Panc1 (cell line): ENCODE measurements at regions not wholly inside any gene's neighbourhood (a gene's known extent, or its start where the extent isn't known, plus 50 kb on each side); places are given as distances from the start of the nearest gene placed in this dataset.

Experiments used
- ATAC-seq: fragments of 200-7000 bp; cut with Tn5 transposase; 2 replicates; pipeline ENCODE4 v1.9.1; 2020; ENCODE audit warnings: mild to moderate bottlenecking, moderate library complexity
- BruUV-seq: library from RNA; stranded (reverse); fragments of 400-500 nt; replicated peaks from 2 replicates; lab custom pipeline; 2021; lab: Mats Ljungman, UMichigan
- CTCF ChIA-PET: fragments of 300-600 bp; sonication (Branson Sonifier 250); formaldehyde crosslinking; loops from one replicate; lab custom pipeline; 2022; ENCODE audit warnings: antibody characterized with exemption; lab: Charles Lee
- POLR2A ChIA-PET: fragments of 300-600 bp; sonication (Branson Sonifier 250); formaldehyde crosslinking; loops from one replicate; lab custom pipeline; 2022; ENCODE audit warnings: antibody characterized with exemption; lab: Charles Lee
- DNase-seq: peaks from one replicate; pipeline ENCODE4 v3.0.0-alpha.2; 2010; ENCODE audit warnings: low read depth, low spot score
- H3K27ac ChIP-seq: 2 replicates; pipeline ENCODE4 v1.5.1; 2011; ENCODE audit warnings: mild to moderate bottlenecking, low read length, inconsistent platforms
- H3K27me3 ChIP-seq: fragments of 200-500 bp; sonication (Bioruptor generic); 2 replicates; pipeline ENCODE4 v1.6.0; 2014; ENCODE audit warnings: low read length, inconsistent platforms; ENCODE audit not compliant: control insufficient read depth, insufficient read depth
- H3K36me3 ChIP-seq: fragments of 200-500 bp; sonication (Bioruptor generic); 2 replicates; pipeline ENCODE4 v1.5.1; 2014; ENCODE audit warnings: inconsistent platforms, mild to moderate bottlenecking, low read length, moderate library complexity; ENCODE audit not compliant: control insufficient read depth, insufficient read depth
- H3K4me1 ChIP-seq: 2 replicates; pipeline ENCODE4 v1.5.1; 2011; ENCODE audit warnings: inconsistent platforms, mild to moderate bottlenecking, low read length, moderate library complexity; ENCODE audit not compliant: control insufficient read depth, insufficient read depth
- H3K4me3 ChIP-seq, 2 experiments: 2 replicates each; pipeline ENCODE4 v1.5.1; 2011 to 2012; ENCODE audit warnings: low read depth in 2 of 2, low read length in 2 of 2, mild to moderate bottlenecking in 2 of 2, inconsistent platforms in 1 of 2, moderate library complexity in 1 of 2
- H3K9me3 ChIP-seq: fragments of 200-500 bp; sonication (Bioruptor generic); 2 replicates; pipeline ENCODE4 v1.5.1; 2014; ENCODE audit warnings: low read depth, mild to moderate bottlenecking, inconsistent platforms, low read length, moderate library complexity; ENCODE audit not compliant: control insufficient read depth, insufficient read depth
- CTCF ChIP-seq: fragments of 450-650 bp; IDR thresholded peaks from 2 replicates; pipeline ENCODE4 v1.5.1; 2017; ENCODE audit warnings: mild to moderate bottlenecking
- POLR2AphosphoS5 ChIP-seq: IDR thresholded peaks from 2 replicates; pipeline ENCODE4 v1.6.1; 2012; ENCODE audit warnings: mild to moderate bottlenecking, low read depth, low read length, moderate library complexity
- REST ChIP-seq, 2 experiments: IDR thresholded peaks; 2 replicates each; pipeline ENCODE4 v1.6.1; 2011 to 2012; ENCODE audit warnings: low read depth in 2 of 2, control low read depth in 1 of 2, low read length in 1 of 2, mild to moderate bottlenecking in 1 of 2, moderate library complexity in 1 of 2; ENCODE audit not compliant: insufficient read depth in 1 of 2
- SIN3A ChIP-seq: IDR thresholded peaks from 2 replicates; pipeline ENCODE4 v1.6.1; 2012; ENCODE audit warnings: low read depth, mild to moderate bottlenecking, low read length, moderate library complexity, borderline replicate concordance; ENCODE audit not compliant: insufficient read depth
- TCF7L2 ChIP-seq: IDR thresholded peaks from 2 replicates; pipeline ENCODE4 v1.6.1; 2011; ENCODE audit warnings: mild to moderate bottlenecking, low read depth, low read length, inconsistent platforms
- in situ Hi-C: cut with HindIII; loops from 2 replicates; pipeline ENCODE4 v1.10.0; 2016; ENCODE audit warnings: low sequenced_read_pairs, low pct_unique_long_range_greater_than_20kb
- intact Hi-C: fragments of 100-400 bp; cut with micrococcal nuclease; formaldehyde crosslinking; loops from one replicate; pipeline ENCODE4 v1.10.0; 2022; ENCODE audit not compliant: unreplicated experiment

DNA sequence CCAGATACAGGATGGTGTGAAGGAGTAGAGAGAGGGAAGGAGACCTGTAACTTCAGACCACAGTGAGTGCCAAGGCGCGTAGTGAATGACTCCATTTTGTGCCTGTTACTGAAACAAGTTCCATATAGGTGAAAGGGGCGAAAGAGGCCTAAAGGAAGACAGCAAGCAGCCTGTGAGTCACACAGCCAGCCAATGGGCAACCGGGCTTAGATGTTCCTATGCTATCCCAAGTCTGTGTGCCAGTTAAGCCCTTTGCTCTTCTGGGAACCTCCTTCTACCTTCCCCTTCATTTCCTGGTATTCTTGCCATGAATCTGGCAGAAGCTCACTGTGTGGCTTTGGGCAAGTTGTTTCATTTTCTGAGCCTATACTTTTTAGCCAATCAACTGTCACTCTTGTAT, 161.8 kb upstream of the LDB2 start:
- ATAC-seq (no peak), DNase-seq (no peak)
- Histone ChIP-seq H3K27ac (no peak overlapping the region), H3K9me3 (no peaks in the 10 kb centered on the region), H3K4me1 (no peaks in the 10 kb centered on the region), H3K4me3 (no peak overlapping the region), H3K27me3 (no peaks in the 10 kb centered on the region), H3K36me3 (no peaks in the 10 kb centered on the region)
- in situ Hi-C loops, result no loop called here
- BruUV-seq, result no TSS peak
- POLR2A ChIA-PET, result no interaction called here
- intact Hi-C loops, result no loop called here
- CTCF ChIA-PET, result no interaction called here
- no peak for TF ChIP-seq POLR2AphosphoS5
- no peak for TF ChIP-seq SIN3A
- no peak for TF ChIP-seq REST (IDR thresholded peaks at IDR 0.05; ENCODE audit: insufficient read depth in 1 of 2, low read depth in 2 of 2, low read length in 1 of 2)
- no peak for TF ChIP-seq CTCF
- TF ChIP-seq TCF7L2, result no peak

DNA sequence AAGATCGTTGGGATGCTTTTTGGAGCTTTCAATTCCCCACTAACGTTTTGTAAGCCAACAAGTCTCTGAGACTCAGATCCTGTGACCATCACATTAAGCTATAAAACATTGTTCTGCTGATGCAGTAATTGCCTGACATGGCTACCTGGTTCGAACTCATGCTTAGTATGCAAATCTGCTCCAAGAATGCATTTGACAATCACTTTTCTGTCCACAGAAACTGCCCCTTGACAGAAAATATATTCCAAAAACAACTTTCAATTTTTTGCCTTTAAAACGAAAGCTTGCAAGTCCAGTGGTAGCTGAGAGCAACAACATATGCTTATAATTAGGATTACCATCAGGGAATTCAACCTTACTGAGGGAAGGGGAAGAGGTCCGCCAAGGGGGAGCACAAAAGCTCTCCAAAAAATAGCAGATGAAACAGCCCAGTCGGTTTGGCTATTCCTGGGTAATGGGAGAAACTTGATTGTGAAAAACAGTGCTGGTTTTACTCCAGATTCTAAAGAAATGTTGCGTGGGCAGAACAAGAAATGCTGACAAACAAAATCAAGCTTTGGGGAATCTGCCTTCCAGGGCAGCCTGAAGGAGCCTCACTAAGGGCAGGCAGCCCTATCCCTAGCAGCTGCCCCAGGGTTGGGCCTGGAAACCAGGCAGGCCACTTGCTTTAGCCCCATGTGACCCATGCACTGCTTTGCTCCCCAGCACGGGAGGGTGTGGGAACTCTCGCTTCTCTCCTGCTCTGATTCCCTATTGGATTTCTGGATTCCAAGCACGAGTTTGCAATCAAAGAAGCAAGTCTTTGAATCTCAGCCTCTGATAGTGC, 160.7 kb upstream of the LDB2 start:
- H3K4me1 ChIP-seq, result no peaks in the 10 kb centered on the region
- POLR2A ChIA-PET, result no interaction called here
- ATAC-seq (no peak), DNase-seq (no peak)
- no TSS peak for BruUV-seq
- H3K27me3 ChIP-seq, result no peaks in the 10 kb centered on the region
- H3K36me3 ChIP-seq, result no peaks in the 10 kb centered on the region
- intact Hi-C loops, result no loop called here
- H3K4me3 ChIP-seq, result no peak overlapping the region
- H3K27ac ChIP-seq, result no peak overlapping the region
- CTCF ChIA-PET, result no interaction called here
- in situ Hi-C loops, result no loop called here
- TF ChIP-seq SIN3A (no peak), TCF7L2 (no peak), REST (IDR thresholded peaks at IDR 0.05; ENCODE audit: insufficient read depth in 1 of 2, low read depth in 2 of 2, low read length in 1 of 2) (no peak), POLR2AphosphoS5 (no peak), CTCF (no peak)
- H3K9me3 ChIP-seq, result no peaks in the 10 kb centered on the region
